Keratinocyte (primary cell): ENCODE measurements at regions not wholly inside any gene's neighbourhood (a gene's known extent, or its start where the extent isn't known, plus 50 kb on each side); places are given as distances from the start of the nearest gene placed in this dataset.

Source experiments
- EZH2 ChIP-seq: IDR thresholded peaks from one replicate; pipeline ENCODE4 v1.6.1; 2012; ENCODE audit warnings: inconsistent platforms, mild to moderate bottlenecking, low read length, moderate library complexity
- TF ChIP-seq, protein P1 (sequence below), 3 experiments: IDR thresholded peaks in 1 of 3; conservative IDR thresholded peaks in 1 of 3; optimal IDR thresholded peaks in 1 of 3; 2 replicates in 2 of 3; 3 replicates in 1 of 3; pipeline versions ENCODE3 to v1.5.1; 2011; ENCODE audit warnings: low read length in 3 of 3, mild to moderate bottlenecking in 3 of 3, moderate library complexity in 2 of 3, control low read depth in 1 of 3, inconsistent platforms in 1 of 3; ENCODE audit not compliant: insufficient read depth in 2 of 3; ENCODE audit errors: extremely low read depth in 1 of 3

DNA sequence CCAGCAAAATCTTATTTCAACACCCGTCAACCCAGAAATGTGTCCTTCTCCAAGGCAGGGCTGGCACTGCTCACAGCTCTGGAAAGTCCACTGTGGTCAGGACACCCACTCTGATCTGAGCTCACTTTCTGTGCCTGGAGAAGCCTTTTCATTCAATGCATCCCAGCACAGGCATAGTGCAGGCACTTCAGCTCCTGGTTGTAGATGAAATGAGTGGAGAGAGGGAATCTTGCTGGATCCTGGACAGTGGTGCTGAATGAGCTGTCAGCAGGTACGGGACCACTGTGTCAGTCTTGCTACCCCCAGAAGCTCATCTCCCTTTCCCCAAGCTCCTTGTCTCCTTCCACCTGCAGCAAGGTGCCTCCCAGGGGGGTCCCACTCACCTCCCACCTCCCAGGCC, 86.1 kb upstream of the SALL1 start:
- TF ChIP-seq, protein P1, sequence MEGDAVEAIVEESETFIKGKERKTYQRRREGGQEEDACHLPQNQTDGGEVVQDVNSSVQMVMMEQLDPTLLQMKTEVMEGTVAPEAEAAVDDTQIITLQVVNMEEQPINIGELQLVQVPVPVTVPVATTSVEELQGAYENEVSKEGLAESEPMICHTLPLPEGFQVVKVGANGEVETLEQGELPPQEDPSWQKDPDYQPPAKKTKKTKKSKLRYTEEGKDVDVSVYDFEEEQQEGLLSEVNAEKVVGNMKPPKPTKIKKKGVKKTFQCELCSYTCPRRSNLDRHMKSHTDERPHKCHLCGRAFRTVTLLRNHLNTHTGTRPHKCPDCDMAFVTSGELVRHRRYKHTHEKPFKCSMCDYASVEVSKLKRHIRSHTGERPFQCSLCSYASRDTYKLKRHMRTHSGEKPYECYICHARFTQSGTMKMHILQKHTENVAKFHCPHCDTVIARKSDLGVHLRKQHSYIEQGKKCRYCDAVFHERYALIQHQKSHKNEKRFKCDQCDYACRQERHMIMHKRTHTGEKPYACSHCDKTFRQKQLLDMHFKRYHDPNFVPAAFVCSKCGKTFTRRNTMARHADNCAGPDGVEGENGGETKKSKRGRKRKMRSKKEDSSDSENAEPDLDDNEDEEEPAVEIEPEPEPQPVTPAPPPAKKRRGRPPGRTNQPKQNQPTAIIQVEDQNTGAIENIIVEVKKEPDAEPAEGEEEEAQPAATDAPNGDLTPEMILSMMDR (optimal IDR thresholded peaks at IDR 0.05 in 1 of 3, IDR thresholded peaks at IDR 0.05 in 1 of 3, conservative IDR thresholded peaks at IDR 0.05 in 1 of 3; ENCODE audit: extremely low read depth in 1 of 3, insufficient read depth in 2 of 3, low read length in 3 of 3), result no peak
- no peak for TF ChIP-seq EZH2
